ENCODE measurements at regions not wholly inside any gene's neighbourhood (a gene's known extent, or its start where the extent isn't known, plus 50 kb on each side); places are given as distances from the start of the nearest gene placed in this dataset.

DNA sequence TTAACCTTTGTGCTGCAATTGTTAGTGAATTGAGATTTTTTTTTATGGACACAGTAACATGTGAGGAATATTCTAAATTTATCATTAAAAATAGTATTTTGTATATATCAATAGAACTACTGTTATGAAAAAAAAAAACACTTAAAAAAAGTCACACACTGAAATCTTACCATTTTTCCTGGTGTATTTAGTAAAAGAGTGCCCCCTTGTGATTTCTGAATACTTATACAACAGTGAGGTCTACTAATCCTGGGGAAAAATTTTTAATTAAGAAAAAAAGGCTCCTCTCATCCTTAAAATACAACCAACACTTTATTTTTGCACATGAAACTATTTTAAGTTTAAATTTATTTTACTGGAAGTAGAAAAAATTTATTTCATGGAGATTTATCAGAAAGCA is 56.4 kb upstream of the SPOCK3 start:
- no peak for DNase-seq (ENCODE audit: insufficient read length)
- FAIRE-seq = no peak
- TF ChIP-seq POLR2AphosphoS5 (IDR thresholded peaks at IDR 0.05; ENCODE audit: low read depth, low read length) (no peak), TAF1 (IDR thresholded peaks at IDR 0.05; ENCODE audit: borderline replicate concordance, low read depth, low read length) (no peak), POLR2A (IDR thresholded peaks at IDR 0.05; ENCODE audit: low read depth, low read length) (no peak)

DNA sequence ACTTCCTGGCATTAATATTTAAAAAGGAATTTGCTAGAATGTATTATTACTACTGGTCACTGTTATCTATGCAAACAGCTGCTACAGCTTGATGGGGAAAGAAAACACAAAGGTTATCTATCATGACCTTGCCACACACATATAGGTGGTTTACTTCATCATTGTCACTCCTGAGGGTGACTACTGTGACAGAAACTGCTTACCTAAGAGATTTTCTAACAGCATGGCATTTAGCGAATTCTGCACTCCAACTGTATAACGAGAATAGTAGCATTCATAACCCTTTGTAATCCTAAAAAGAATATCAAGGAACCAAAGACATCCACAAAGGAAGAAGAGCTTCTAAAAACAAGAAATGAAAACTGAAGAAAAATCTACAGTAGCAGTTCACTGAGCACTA is 74.6 kb upstream of the SPOCK3 start:
- DNase-seq (ENCODE audit: insufficient read length) (no peak), FAIRE-seq (no peak)
- TF ChIP-seq TAF1 (IDR thresholded peaks at IDR 0.05; ENCODE audit: borderline replicate concordance, low read depth, low read length) = no peak
- TF ChIP-seq POLR2AphosphoS5 (IDR thresholded peaks at IDR 0.05; ENCODE audit: low read depth, low read length) = no peak
- no peak for TF ChIP-seq POLR2A (IDR thresholded peaks at IDR 0.05; ENCODE audit: low read depth, low read length)

DNA sequence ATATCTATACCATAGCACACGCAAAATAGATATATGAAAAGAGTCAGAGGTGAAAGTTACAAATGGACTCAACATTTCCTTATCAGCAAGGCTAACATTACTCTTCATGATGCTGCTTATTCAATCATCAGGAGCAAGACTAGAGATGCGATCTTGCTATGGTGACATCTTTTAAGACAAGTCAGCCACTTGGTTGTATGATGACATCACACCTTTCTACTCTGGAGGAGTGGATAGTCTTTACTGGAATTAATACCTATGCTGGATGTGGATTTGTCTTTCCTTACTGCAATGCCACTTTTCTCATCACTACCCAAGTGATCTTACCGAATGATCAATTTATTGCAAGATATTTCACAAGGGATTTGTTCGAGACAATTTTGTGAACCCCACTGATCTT is 87.0 kb upstream of the SPOCK3 start:
- DNase-seq (ENCODE audit: insufficient read length) (no peak), FAIRE-seq (no peak)
- TF ChIP-seq POLR2A (IDR thresholded peaks at IDR 0.05; ENCODE audit: low read depth, low read length) (no peak), TAF1 (IDR thresholded peaks at IDR 0.05; ENCODE audit: borderline replicate concordance, low read depth, low read length) (no peak), POLR2AphosphoS5 (IDR thresholded peaks at IDR 0.05; ENCODE audit: low read depth, low read length) (no peak)

DNA sequence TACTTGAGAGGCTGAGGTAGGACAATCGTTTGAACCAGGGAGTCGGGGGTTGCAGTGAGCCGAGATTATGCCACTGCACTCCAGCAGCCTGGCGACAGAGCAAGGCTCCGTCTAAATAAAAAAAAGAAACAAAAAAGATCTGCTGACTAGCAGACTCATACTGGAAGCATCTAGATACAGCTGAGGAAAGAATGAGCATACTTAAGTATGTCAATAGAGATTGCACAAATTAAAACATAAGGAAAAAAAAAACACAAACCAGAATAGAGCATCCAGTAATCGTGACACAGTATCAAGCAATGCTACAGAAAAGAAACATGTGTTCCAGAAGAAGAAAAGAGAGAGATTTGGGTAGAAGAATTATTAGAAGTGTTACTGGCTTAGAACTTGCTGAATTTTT is 105.5 kb upstream of the SPOCK3 start:
- FAIRE-seq (no peak), DNase-seq (ENCODE audit: insufficient read length) (no peak)
- no peak for TF ChIP-seq TAF1 (IDR thresholded peaks at IDR 0.05; ENCODE audit: borderline replicate concordance, low read depth, low read length)
- TF ChIP-seq POLR2AphosphoS5 (IDR thresholded peaks at IDR 0.05; ENCODE audit: low read depth, low read length) = no peak
- TF ChIP-seq POLR2A (IDR thresholded peaks at IDR 0.05; ENCODE audit: low read depth, low read length) = no peak

DNA sequence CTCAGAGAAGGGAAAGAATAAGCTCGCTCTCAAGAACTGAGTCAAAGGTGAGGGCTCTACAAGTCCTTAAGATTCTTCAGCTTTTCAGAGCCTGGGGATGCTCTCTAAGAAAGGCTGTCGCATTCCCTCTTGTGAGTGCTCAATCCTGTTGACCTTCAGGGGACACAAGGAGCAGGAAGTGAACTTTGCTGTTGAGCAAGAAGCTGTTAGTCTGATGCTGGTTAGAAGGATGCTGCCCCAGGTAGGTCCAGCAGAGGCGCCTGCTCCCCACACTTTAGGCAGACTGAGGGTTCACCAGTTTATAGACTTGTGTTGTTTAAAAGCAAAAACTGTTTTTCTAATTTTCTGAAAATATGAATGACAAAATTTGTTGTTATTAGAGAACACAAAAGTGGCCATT is 125.4 kb upstream of the SPOCK3 start:
- no peak for DNase-seq (ENCODE audit: insufficient read length)
- TF ChIP-seq POLR2A (IDR thresholded peaks at IDR 0.05; ENCODE audit: low read depth, low read length) = no peak
- TF ChIP-seq POLR2AphosphoS5 (IDR thresholded peaks at IDR 0.05; ENCODE audit: low read depth, low read length) = no peak
- TF ChIP-seq TAF1 (IDR thresholded peaks at IDR 0.05; ENCODE audit: borderline replicate concordance, low read depth, low read length) = no peak
- FAIRE-seq = no peak

DNA sequence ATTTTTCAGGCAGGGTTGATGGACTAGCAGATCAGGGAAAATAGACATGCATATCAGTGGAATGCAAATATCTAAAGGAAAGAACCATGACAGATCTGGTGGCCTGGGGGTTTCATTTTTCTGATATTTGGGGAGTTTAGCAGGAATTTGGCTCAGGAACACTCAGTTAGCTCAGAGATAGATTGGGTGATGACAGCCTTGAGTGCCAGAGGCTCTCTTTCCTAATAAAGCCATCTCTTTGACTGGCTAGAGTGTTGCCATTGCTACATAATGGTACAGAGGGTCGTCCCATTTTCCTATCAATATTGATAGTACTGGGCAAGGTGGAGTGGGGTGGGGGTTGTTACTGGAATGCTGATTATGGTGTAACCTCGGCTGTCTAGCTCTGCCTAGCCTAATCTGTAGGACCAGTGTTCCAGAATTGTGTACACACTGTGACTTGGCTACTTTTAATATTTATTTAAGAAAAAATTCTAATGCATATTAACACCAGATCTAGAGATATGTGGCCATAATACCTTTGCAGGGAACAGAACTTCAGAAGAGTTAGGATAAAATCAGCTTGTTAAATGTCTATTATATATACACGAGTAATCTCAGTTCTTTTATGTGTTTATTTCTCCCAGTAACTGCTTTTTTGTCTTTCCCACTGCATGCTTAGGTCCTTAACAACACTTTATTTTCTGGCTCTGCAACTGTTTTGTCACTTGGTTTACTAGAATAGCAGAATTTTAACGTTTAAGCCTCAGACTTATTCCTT is 145.0 kb upstream of the SPOCK3 start:
- FAIRE-seq (no peak), DNase-seq (ENCODE audit: insufficient read length) (no peak)
- TF ChIP-seq TAF1 (IDR thresholded peaks at IDR 0.05; ENCODE audit: borderline replicate concordance, low read depth, low read length) = no peak
- no peak for TF ChIP-seq POLR2AphosphoS5 (IDR thresholded peaks at IDR 0.05; ENCODE audit: low read depth, low read length)
- no peak for TF ChIP-seq POLR2A (IDR thresholded peaks at IDR 0.05; ENCODE audit: low read depth, low read length)

DNA sequence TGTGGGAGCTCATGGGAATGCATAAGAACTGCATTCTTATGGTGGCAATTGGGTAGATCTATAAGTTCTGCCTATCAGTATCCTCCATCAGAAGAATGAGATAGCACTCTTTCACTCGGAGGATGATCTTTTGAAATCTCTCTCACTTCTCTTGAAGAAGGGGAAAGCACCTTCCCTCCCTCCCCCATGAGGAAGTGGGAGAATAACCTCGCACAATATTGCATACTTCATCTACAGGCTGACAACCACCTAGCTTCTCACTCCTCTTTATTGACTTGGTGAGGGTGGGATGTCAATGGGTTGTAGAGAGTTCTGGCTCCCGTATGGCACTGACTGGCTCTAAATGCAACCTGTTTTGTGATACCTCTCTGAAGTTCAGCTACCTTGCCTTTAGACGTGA is 146.7 kb upstream of the SPOCK3 start:
- TF ChIP-seq TAF1 (IDR thresholded peaks at IDR 0.05; ENCODE audit: borderline replicate concordance, low read depth, low read length) = no peak
- no peak for TF ChIP-seq POLR2A (IDR thresholded peaks at IDR 0.05; ENCODE audit: low read depth, low read length)
- no peak for TF ChIP-seq POLR2AphosphoS5 (IDR thresholded peaks at IDR 0.05; ENCODE audit: low read depth, low read length)
- FAIRE-seq (no peak), DNase-seq (ENCODE audit: insufficient read length) (no peak)

DNA sequence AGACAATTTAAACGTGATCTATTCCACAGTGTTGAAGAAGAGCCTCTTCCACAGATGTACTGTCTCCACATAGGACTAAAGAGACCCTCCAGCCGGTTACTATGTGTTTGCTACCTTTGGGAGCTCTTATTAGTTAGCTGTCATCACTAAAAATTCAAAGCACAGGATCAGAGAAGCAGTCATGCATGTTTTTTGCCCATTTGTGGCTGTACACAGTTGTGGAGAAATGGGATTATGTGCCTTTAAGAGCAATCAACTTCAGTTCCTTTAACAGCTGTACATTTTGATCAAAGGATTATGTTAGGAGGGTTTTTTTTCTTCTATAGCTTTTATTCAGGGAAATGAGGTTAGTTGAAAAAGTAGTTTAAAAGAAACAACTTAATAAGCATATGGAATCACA is 149.0 kb upstream of the SPOCK3 start:
- DNase-seq (ENCODE audit: insufficient read length) = no peak
- no peak for FAIRE-seq
- TF ChIP-seq POLR2AphosphoS5 (IDR thresholded peaks at IDR 0.05; ENCODE audit: low read depth, low read length) = no peak
- no peak for TF ChIP-seq POLR2A (IDR thresholded peaks at IDR 0.05; ENCODE audit: low read depth, low read length)
- no peak for TF ChIP-seq TAF1 (IDR thresholded peaks at IDR 0.05; ENCODE audit: borderline replicate concordance, low read depth, low read length)

DNA sequence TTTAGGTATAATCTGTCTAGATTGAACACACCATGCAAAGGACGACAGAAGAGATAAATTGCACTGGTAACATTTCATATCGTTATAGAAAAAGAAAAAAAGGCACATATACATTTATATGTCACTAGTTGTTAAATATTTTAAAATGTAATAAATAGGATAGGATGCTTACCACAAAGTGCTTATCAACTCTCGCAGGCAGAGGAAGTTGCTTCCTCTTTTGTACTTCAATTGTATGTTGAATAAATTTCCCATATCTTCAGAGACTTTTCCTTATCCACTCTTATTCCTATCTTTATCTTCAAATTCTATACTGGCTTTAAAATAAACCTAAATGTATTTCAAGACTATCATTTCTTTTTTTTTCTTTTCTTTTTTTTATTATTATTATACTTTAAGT is 163.3 kb upstream of the SPOCK3 start:
- DNase-seq (ENCODE audit: insufficient read length) = no peak
- FAIRE-seq = no peak
- TF ChIP-seq POLR2A (IDR thresholded peaks at IDR 0.05; ENCODE audit: low read depth, low read length) (no peak), TAF1 (IDR thresholded peaks at IDR 0.05; ENCODE audit: borderline replicate concordance, low read depth, low read length) (no peak), POLR2AphosphoS5 (IDR thresholded peaks at IDR 0.05; ENCODE audit: low read depth, low read length) (no peak)

DNA sequence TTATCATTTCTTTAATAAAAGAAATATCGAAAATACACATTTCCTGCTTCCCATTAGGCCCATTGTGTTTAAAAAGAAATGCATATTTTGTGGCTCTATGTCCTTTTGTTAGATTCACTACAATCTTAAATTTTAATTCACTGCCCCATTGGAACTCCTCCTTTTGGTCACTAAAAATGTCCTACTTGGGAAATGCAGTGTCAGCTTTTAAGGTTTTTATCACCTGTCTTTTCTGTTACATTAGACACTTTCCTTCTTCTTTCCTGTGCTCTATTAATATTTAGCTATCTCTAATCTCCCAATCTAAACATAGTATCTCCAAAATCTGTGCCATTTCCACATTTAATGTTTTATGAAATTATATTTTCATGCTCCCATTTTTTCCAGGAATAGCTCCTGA is 164.9 kb upstream of the SPOCK3 start:
- DNase-seq (ENCODE audit: insufficient read length) (no peak), FAIRE-seq (no peak)
- TF ChIP-seq POLR2A (IDR thresholded peaks at IDR 0.05; ENCODE audit: low read depth, low read length) (no peak), TAF1 (IDR thresholded peaks at IDR 0.05; ENCODE audit: borderline replicate concordance, low read depth, low read length) (no peak), POLR2AphosphoS5 (IDR thresholded peaks at IDR 0.05; ENCODE audit: low read depth, low read length) (no peak)

DNA sequence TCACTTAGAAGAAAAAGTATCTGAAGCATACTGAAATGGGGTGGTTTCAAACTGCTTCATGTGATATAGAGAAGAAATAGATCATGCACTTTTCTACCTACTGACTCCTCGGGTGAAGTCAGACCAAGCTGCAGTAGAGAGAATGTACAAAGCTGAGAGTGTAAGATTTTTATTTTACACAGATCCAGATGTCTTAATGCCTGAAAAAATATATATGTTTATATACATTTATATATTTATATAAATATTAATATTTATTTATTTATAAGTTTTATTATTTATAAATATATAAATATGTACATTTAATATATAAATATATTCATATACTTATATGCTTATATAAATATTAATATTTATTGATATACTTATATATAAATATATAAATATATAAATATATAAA is 171.9 kb upstream of the SPOCK3 start:
- DNase-seq (ENCODE audit: insufficient read length) (no peak), FAIRE-seq (no peak)
- no peak for TF ChIP-seq TAF1 (IDR thresholded peaks at IDR 0.05; ENCODE audit: borderline replicate concordance, low read depth, low read length)
- TF ChIP-seq POLR2A (IDR thresholded peaks at IDR 0.05; ENCODE audit: low read depth, low read length) = no peak
- no peak for TF ChIP-seq POLR2AphosphoS5 (IDR thresholded peaks at IDR 0.05; ENCODE audit: low read depth, low read length)

DNA sequence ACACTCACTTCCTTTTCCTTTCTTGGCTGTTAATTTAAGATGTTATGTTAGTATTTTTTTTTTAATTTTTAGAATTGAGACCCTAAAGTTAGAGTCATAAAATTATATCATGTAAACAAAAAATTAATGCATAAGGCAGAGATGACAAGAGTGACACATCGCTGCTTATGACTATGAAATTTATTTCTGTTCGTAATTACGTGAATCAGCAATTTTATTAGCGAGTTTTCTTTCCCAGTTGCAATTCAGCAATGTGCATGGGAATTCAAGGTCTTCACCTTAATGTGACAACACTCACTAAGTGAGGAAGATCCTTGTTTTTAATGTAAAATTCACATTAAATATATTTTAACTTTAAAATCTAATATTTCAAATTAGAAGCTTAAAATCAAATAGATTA is 181.2 kb upstream of the SPOCK3 start:
- TF ChIP-seq POLR2AphosphoS5 (IDR thresholded peaks at IDR 0.05; ENCODE audit: low read depth, low read length) = no peak
- TF ChIP-seq POLR2A (IDR thresholded peaks at IDR 0.05; ENCODE audit: low read depth, low read length) = no peak
- no peak for TF ChIP-seq TAF1 (IDR thresholded peaks at IDR 0.05; ENCODE audit: borderline replicate concordance, low read depth, low read length)
- DNase-seq (ENCODE audit: insufficient read length) (no peak), FAIRE-seq (no peak)

Measured in GM12892 (cell line).